Fibroblast of mammary gland (primary cell): ENCODE measurements at regions not wholly inside any gene's neighbourhood (a gene's known extent, or its start where the extent isn't known, plus 50 kb on each side); places are given as distances from the start of the nearest gene placed in this dataset.

Source experiments
- DNase-seq: peaks from one replicate; pipeline ENCODE4 v3.0.0-alpha.2; 2010; ENCODE audit warnings: low read depth
- H3K4me3 ChIP-seq: 2 replicates; pipeline ENCODE4 v1.5.1; 2011; ENCODE audit warnings: low read depth, mild to moderate bottlenecking, low read length, moderate library complexity; ENCODE audit not compliant: control insufficient read depth
- CTCF ChIP-seq: conservative IDR thresholded peaks from 2 replicates; pipeline ENCODE4 v1.5.1; 2011; ENCODE audit warnings: low read depth, low read length, inconsistent platforms; ENCODE audit not compliant: control insufficient read depth, insufficient read depth

GRCh38 chr20:19943061-19943521 lies 74.1 kb upstream of the NAA20 start:
- DNase-seq = no peak
- no peak overlapping the region for H3K4me3 ChIP-seq
- no peak for TF ChIP-seq CTCF

GRCh38 chr20:19944772-19945459 lies 72.2 kb upstream of the NAA20 start:
- peak; percentile 61 for DNase-seq
- no peak overlapping the region for H3K4me3 ChIP-seq
- no peak for TF ChIP-seq CTCF

- TF ChIP-seq CTCF = no peak
- H3K4me3 ChIP-seq = no peak overlapping the region
- no peak for DNase-seq
Measured at GRCh38 chr20:19945732-19946670, 71.2 kb upstream of the NAA20 start.

GRCh38 chr20:19947611-19948264 lies 69.4 kb upstream of the NAA20 start:
- no peak for TF ChIP-seq CTCF
- H3K4me3 ChIP-seq = no peak overlapping the region
- peak; percentile 66 for DNase-seq

- DNase-seq = no peak
- H3K4me3 ChIP-seq = no peak overlapping the region
- TF ChIP-seq CTCF = no peak
Measured at GRCh38 chr20:19949195-19949867, 67.8 kb upstream of the NAA20 start.

- no peak for DNase-seq
- TF ChIP-seq CTCF = no peak
- H3K4me3 ChIP-seq = no peak overlapping the region
Measured at GRCh38 chr20:19950042-19950441, 67.1 kb upstream of the NAA20 start.
